HEK293T (cell line): ENCODE measurements at regions not wholly inside any gene's neighbourhood (a gene's known extent, or its start where the extent isn't known, plus 50 kb on each side); places are given as distances from the start of the nearest gene placed in this dataset.

Experiments used
- BHLHE40 ChIP-seq: fragments of 450-650 bp; IDR thresholded peaks from 2 replicates; pipeline ENCODE4 v1.6.1; 2016; ENCODE audit warnings: mild to moderate bottlenecking, moderate library complexity, borderline replicate concordance
- FOXK2 ChIP-seq: fragments of 450-650 bp; IDR thresholded peaks from 2 replicates; pipeline ENCODE4 v1.6.1; 2016; ENCODE audit warnings: mild to moderate bottlenecking
- FOXM1 ChIP-seq: fragments of 450-650 bp; IDR thresholded peaks from 2 replicates; pipeline ENCODE4 v1.6.1; 2017; ENCODE audit warnings: mild to moderate bottlenecking, borderline replicate concordance
- HDGF ChIP-seq: fragments of 450-650 bp; IDR thresholded peaks from 2 replicates; pipeline ENCODE4 v1.6.1; 2017; ENCODE audit warnings: antibody characterized with exemption, borderline replicate concordance
- PKNOX1 ChIP-seq: fragments of 450-650 bp; IDR thresholded peaks from 2 replicates; pipeline ENCODE4 v1.6.1; 2016
- SP1 ChIP-seq: fragments of 450-650 bp; IDR thresholded peaks from 2 replicates; pipeline ENCODE4 v1.6.1; 2017
- SUZ12 ChIP-seq: fragments of 450-650 bp; IDR thresholded peaks from 2 replicates; pipeline ENCODE4 v1.6.1; 2016; ENCODE audit warnings: mild to moderate bottlenecking
- TARDBP ChIP-seq: fragments of 450-650 bp; IDR thresholded peaks from 2 replicates; pipeline ENCODE4 v1.6.1; 2016

GRCh38 chr16:61131447-61131846 is 904.8 kb downstream of the CDH8 start:
- TF ChIP-seq BHLHE40 (no peak), SUZ12 (no peak), FOXM1 (no peak), TARDBP (no peak), FOXK2 (no peak), PKNOX1 (no peak), SP1 (no peak), HDGF (no peak)
